Cardiac fibroblast (primary cell): ENCODE measurements at regions not wholly inside any gene's neighbourhood (a gene's known extent, or its start where the extent isn't known, plus 50 kb on each side); places are given as distances from the start of the nearest gene placed in this dataset.

Experiments used
- DNase-seq, 2 donors: peaks; one replicate each; pipeline versions ENCODE4 v3.0.0 to v3.0.0-alpha.2; 2010; ENCODE audit warnings: low read depth in 2 of 2
- H3K4me3 ChIP-seq, 2 donors: replicated peaks in 1 of 2; 1 replicate in 1 of 2; 2 replicates in 1 of 2; pipeline ENCODE4 v1.5.1; 2011; ENCODE audit warnings: low read depth in 2 of 2, low read length in 2 of 2, mild to moderate bottlenecking in 2 of 2, moderate library complexity in 1 of 2
- TF ChIP-seq, protein P1 (sequence below): IDR thresholded peaks from one replicate; pipeline ENCODE4 v1.5.1; 2011; ENCODE audit warnings: low read depth, mild to moderate bottlenecking, low read length, inconsistent platforms

DNA sequence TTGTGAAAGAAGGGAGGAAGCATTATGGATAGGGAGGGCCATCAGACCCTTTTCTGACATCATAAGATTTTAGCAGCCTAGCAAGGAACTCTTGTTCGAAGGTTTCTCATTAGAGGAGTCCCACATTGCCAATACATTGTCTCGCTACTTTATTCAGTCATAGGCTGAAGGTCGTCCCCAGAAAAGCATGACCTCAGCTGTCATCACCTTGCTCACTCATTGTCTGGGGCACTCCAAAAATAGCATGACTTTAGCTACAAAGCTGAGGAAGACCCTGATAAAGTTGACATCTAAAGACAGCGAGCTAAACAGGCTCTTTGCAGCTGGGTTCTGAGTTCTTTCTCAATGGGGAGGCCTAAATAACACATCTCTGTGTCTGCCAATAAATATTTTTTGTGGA, 112.4 kb upstream of the PTPRR start:
- H3K4me3 ChIP-seq = no peak overlapping the region
- TF ChIP-seq, protein P1, sequence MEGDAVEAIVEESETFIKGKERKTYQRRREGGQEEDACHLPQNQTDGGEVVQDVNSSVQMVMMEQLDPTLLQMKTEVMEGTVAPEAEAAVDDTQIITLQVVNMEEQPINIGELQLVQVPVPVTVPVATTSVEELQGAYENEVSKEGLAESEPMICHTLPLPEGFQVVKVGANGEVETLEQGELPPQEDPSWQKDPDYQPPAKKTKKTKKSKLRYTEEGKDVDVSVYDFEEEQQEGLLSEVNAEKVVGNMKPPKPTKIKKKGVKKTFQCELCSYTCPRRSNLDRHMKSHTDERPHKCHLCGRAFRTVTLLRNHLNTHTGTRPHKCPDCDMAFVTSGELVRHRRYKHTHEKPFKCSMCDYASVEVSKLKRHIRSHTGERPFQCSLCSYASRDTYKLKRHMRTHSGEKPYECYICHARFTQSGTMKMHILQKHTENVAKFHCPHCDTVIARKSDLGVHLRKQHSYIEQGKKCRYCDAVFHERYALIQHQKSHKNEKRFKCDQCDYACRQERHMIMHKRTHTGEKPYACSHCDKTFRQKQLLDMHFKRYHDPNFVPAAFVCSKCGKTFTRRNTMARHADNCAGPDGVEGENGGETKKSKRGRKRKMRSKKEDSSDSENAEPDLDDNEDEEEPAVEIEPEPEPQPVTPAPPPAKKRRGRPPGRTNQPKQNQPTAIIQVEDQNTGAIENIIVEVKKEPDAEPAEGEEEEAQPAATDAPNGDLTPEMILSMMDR = no peak
- DNase-seq = no peak

DNA sequence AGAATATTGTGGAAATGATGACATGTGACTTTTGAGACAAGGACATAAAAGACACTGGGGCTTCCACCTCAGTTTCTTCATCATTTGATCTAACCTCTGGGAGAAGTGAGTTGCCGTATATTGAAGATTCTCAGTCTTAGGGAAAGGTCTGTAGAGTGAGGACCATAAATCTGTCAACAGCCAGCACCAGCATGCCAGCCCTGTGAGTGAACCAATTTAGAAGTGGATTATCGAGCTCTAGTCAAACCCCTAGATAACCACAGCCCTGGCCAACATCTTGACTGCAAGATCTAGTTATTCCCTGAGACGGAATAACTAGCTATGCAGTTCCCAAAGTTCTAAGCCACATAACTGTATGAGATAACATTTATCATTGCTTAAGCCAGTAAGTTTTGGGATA, 108.8 kb upstream of the PTPRR start:
- no peak overlapping the region for H3K4me3 ChIP-seq
- TF ChIP-seq, protein P1 = no peak
- no peak for DNase-seq

DNA sequence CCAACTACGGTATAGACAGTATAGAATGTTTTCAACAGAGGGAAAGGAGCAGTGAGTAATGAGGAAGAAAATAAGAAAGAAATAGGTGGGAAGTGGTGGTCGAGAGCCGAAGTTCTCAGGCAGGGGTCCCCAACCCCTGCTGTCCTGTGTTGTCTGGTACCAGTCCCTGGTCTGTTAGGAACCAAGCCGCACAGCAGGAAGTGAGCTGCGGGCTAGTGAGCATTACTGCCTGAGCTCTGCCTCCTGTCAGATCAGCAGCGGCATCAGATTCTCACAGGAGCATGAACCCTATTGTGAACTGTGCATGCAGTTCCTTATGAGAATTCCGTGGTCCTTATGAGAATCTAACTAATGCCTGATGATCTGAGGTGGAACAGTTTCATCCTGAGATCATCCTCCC, 107.3 kb upstream of the PTPRR start:
- no peak for DNase-seq
- TF ChIP-seq, protein P1 = no peak
- no peak overlapping the region for H3K4me3 ChIP-seq

DNA sequence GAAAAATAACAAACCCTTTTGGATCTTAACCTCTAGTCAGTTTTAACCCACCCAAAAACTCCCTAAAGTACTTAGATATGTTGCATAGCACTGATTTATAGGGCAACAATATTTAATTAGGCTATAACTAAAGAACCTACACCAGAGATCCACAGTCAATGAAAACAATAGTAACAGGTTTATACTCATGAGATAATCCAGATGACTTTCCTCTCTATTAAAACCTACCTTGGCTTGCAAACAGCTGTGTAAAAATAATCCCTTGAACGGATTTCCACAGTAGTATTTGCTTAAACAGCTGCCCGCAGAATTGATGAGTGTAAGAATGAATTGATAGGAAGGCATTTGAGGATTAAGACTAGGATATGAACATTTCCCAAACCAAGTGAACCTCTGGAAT, 104.3 kb upstream of the PTPRR start:
- no peak for DNase-seq
- TF ChIP-seq, protein P1 = no peak
- H3K4me3 ChIP-seq = no peak overlapping the region

DNA sequence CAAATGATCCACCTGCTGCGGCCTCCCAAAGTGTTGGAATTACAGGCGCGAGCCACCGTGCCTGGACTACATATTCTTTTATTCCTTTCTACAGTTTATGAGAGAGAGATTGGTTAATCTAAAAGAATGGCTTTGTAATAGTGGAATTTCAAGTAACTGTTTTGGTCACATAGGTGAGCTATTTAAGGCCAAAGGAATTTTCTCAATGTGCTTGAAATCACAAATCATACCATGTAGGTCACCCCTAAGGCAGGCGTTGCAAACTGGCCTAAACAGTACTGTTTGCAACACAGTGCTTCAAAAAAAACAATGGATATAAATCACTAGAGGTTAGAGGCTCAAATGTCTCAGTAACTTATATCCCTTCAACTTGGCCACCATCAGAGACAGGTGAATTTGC, 103.7 kb upstream of the PTPRR start:
- TF ChIP-seq, protein P1 = no peak
- no peak for DNase-seq
- H3K4me3 ChIP-seq = no peak overlapping the region

DNA sequence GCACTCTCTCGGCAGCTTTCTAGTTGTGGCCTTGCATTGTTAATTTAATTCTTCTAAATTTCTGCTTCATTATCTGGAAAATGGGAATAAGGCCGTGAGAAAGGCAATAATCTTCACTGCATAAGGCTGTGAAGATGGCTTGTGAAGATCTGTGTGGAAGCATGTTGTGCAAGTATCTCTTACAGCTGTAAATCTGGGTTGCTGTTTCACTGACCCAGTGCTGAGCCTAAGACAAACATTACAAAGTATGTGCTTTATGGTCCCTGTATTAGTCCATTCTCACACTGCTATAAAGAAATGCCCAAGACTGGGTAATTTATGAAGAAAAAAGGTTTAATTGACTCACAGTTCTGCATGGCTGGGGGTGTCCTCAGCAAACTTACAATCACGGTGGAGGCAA, 101.0 kb upstream of the PTPRR start:
- no peak for DNase-seq
- TF ChIP-seq, protein P1 = no peak
- H3K4me3 ChIP-seq = no peak overlapping the region

DNA sequence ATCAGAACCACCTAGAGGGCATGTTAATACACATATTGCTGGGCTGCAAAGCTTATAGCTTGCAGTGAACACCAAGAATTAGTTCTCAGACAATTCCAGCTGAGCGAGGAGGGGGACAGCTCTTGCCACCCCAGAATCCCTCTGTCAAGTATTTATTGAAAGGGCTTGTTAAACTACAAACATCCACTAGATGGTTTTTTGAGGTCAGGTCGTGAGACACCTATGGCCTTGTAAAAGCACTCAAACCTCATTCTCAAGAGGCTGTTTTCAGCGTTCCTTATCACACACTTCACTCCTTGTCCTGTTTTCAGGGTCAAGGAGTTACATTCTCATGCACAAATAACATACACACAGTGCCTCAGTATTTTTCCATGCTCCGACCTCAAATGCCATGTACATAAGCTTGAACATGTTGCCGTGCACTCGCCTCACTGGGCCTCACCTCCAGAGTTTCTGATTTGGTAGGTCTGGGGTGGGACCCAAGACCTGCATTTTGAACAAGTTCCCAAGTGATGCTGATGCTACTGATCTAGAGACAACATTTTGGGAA, 98.8 kb upstream of the PTPRR start:
- H3K4me3 ChIP-seq = no peak overlapping the region
- no peak for DNase-seq
- TF ChIP-seq, protein P1 = no peak
